ENCODE measurements at regions not wholly inside any gene's neighbourhood (a gene's known extent, or its start where the extent isn't known, plus 50 kb on each side); places are given as distances from the start of the nearest gene placed in this dataset.
A peak's percentile ranks its signal among the peaks of the same experiment; 100 is the strongest.

GRCh38 chr15:46555547-46555946 is 920.7 kb downstream of the SQOR start:
- Histone ChIP-seq H3K4me3 (replicated peaks in 1 of 3; ENCODE audit: insufficient read depth in 1 of 3, low read depth in 2 of 3, low read length in 3 of 3) (no peak overlapping the region), H2AFZ (ENCODE audit: low read length) (no peak overlapping the region), H3K27ac (ENCODE audit: extremely low read length, insufficient read depth, low read length) (no peak overlapping the region), H3K4me2 (ENCODE audit: low read depth, low read length) (no peak overlapping the region), H4K20me1 (ENCODE audit: insufficient read depth, low read length) (no peaks in the 10 kb centered on the region), H3K79me2 (ENCODE audit: insufficient read depth, low read length) (no peaks in the 10 kb centered on the region), H3K36me3 (replicated peaks in 1 of 2; ENCODE audit: control insufficient read depth in 1 of 2, insufficient read depth in 2 of 2, low read length in 2 of 2) (no peaks in the 10 kb centered on the region), H3K9me3 (ENCODE audit: low read length) (peaks cover 81% of the 10 kb centered on the region), H3K27me3 (ENCODE audit: control insufficient read depth in 1 of 2, insufficient read depth in 2 of 2, low read length in 2 of 2) (no peaks in the 10 kb centered on the region), H3K4me1 (ENCODE audit: insufficient read depth, low read length) (peaks cover 12% of the 10 kb centered on the region; the same call in 1 of the 2 replicates), H3K9ac (ENCODE audit: insufficient read depth, low read depth, low read length) (no peak overlapping the region)
- BruUV-seq (replicated peaks): no TSS peak
- FAIRE-seq (no peak), DNase-seq (ENCODE audit: low spot score) (peak; percentile 7), ATAC-seq (no peak; the same call in 2 of the 3 replicates)
- TF ChIP-seq ZBTB42 (CRISPR knock-in tag; IDR thresholded peaks at IDR 0.05) (no peak), BCL6 (CRISPR knock-in tag; IDR thresholded peaks at IDR 0.05) (peak; percentile 69), HNF4A (CRISPR knock-in tag; IDR thresholded peaks at IDR 0.05) (peak; percentile 33; the same call in 1 of the 2 replicates)
- POLR2A ChIA-PET: no interaction called here
- intact Hi-C loops (cut with micrococcal nuclease; ENCODE audit: unreplicated experiment) (no loop called here), in situ Hi-C loops (cut with HindIII; ENCODE audit: extremely low pct_ligation_motif_present, low pct_unique_long_range_greater_than_20kb) (loop anchor here (10.0 kb wide), 1 partner anchor 61 kb away; no protein-coding TSS in a partner anchor)
- WGBS (ENCODE audit: low lambda C conversion rate): 4% methylated on average over 2 of the region's 2 CpGs
- CTCF ChIA-PET (ENCODE audit: low intra/inter-chr PET ratio, low total read pairs): no interaction called here

GRCh38 chr15:46556010-46556409 is 921.2 kb downstream of the SQOR start:
- Histone ChIP-seq H4K20me1 (ENCODE audit: insufficient read depth, low read length) (no peaks in the 10 kb centered on the region), H3K4me1 (ENCODE audit: insufficient read depth, low read length) (peaks cover 12% of the 10 kb centered on the region; the same call in 1 of the 2 replicates), H3K27me3 (ENCODE audit: control insufficient read depth in 1 of 2, insufficient read depth in 2 of 2, low read length in 2 of 2) (no peaks in the 10 kb centered on the region), H3K79me2 (ENCODE audit: insufficient read depth, low read length) (no peaks in the 10 kb centered on the region), H3K36me3 (replicated peaks in 1 of 2; ENCODE audit: control insufficient read depth in 1 of 2, insufficient read depth in 2 of 2, low read length in 2 of 2) (no peaks in the 10 kb centered on the region), H3K27ac (ENCODE audit: extremely low read length, insufficient read depth, low read length) (no peak overlapping the region), H3K9me3 (ENCODE audit: low read length) (peaks cover 81% of the 10 kb centered on the region), H3K4me2 (ENCODE audit: low read depth, low read length) (no peak overlapping the region), H2AFZ (ENCODE audit: low read length) (no peak overlapping the region), H3K9ac (ENCODE audit: insufficient read depth, low read depth, low read length) (no peak overlapping the region), H3K4me3 (replicated peaks in 1 of 3; ENCODE audit: insufficient read depth in 1 of 3, low read depth in 2 of 3, low read length in 3 of 3) (no peak overlapping the region)
- no peak for FAIRE-seq
- POLR2A ChIA-PET: no interaction called here
- 91% methylated on average over 1 of the region's 1 CpG for WGBS (ENCODE audit: low lambda C conversion rate)
- no TSS peak for BruUV-seq (replicated peaks)
- no peak for DNase-seq (ENCODE audit: low spot score)
- ATAC-seq: no peak
- in situ Hi-C loops (cut with HindIII; ENCODE audit: extremely low pct_ligation_motif_present, low pct_unique_long_range_greater_than_20kb) (loop anchor here (10.0 kb wide), 1 partner anchor 61 kb away; no protein-coding TSS in a partner anchor), intact Hi-C loops (cut with micrococcal nuclease; ENCODE audit: unreplicated experiment) (no loop called here)
- CTCF ChIA-PET (ENCODE audit: low intra/inter-chr PET ratio, low total read pairs): no interaction called here
- TF ChIP-seq SSRP1 (CRISPR knock-in tag; IDR thresholded peaks at IDR 0.05) (no peak), ZFYVE20 (CRISPR knock-in tag; IDR thresholded peaks at IDR 0.05; ENCODE audit: borderline replicate concordance, low read depth) (no peak), CEBPG (CRISPR knock-in tag; IDR thresholded peaks at IDR 0.05) (no peak), NPAS2 (CRISPR knock-in tag; IDR thresholded peaks at IDR 0.05; ENCODE audit: borderline replicate concordance) (no peak), POLR2AphosphoS5 (IDR thresholded peaks at IDR 0.05; ENCODE audit: low read depth, low read length) (no peak)
